Kidney (tissue), 13 donors: ENCODE measurements at regions not wholly inside any gene's neighbourhood (a gene's known extent, or its start where the extent isn't known, plus 50 kb on each side); places are given as distances from the start of the nearest gene placed in this dataset.

ENCODE experiments used
- DNase-seq, 5 donors: peaks; one replicate each; pipeline ENCODE4 v3.0.0-alpha.2; 2013 to 2020
- FAIRE-seq: peaks from 2 replicates; lab custom pipeline; 2012; peaks lifted over from hg19 to GRCh38; lab: Jason Lieb, UNC
- H3K27ac ChIP-seq, 2 donors: one replicate each; pipeline ENCODE4 v1.7.0; 2013; ENCODE audit warnings: low read depth in 2 of 2, low read length in 2 of 2, inconsistent platforms in 1 of 2
- H3K27me3 ChIP-seq: one replicate; pipeline ENCODE4 v1.7.1; 2013; ENCODE audit warnings: low read length, inconsistent platforms; ENCODE audit not compliant: control insufficient read depth, insufficient read depth
- H3K36me3 ChIP-seq, 3 donors: one replicate each; pipeline versions ENCODE4 v1.7.0 to v1.7.1; 2013; ENCODE audit warnings: low read length in 3 of 3, control low read depth in 1 of 3, inconsistent platforms in 1 of 3; ENCODE audit not compliant: insufficient read depth in 3 of 3, control insufficient read depth in 2 of 3
- H3K4me1 ChIP-seq, 3 donors: one replicate each; pipeline versions ENCODE4 v1.7.0 to v1.7.1; 2013; ENCODE audit warnings: low read length in 3 of 3, inconsistent platforms in 1 of 3, low read depth in 1 of 3; ENCODE audit not compliant: control insufficient read depth in 2 of 3, insufficient read depth in 2 of 3
- H3K4me3 ChIP-seq, 3 donors: one replicate each; pipeline versions ENCODE4 v1.7.0 to v1.8.1; 2013; ENCODE audit warnings: low read length in 3 of 3, control low read depth in 1 of 3, inconsistent platforms in 1 of 3
- H3K9ac ChIP-seq, 3 donors: one replicate each; pipeline versions ENCODE4 v1.7.0 to v1.7.1; 2013; ENCODE audit warnings: low read length in 3 of 3, control low read depth in 1 of 3, inconsistent platforms in 1 of 3
- H3K9me3 ChIP-seq, 3 donors: one replicate each; pipeline versions ENCODE4 v1.7.0 to v1.7.1; 2013; ENCODE audit warnings: low read length in 3 of 3, control low read depth in 1 of 3, inconsistent platforms in 1 of 3; ENCODE audit not compliant: control insufficient read depth in 2 of 3, insufficient read depth in 1 of 3
- CTCF ChIP-seq: IDR thresholded peaks from 3 replicates; pipeline ENCODE4 v1.5.1; 2012; ENCODE audit warnings: mild to moderate bottlenecking, moderate library complexity, borderline replicate concordance; ENCODE audit not compliant: insufficient read depth; ENCODE audit errors: extremely low read depth
- intact Hi-C: fragments of 100-400 bp; cut with DNase I; formaldehyde crosslinking; loops from one replicate; pipeline ENCODE4 v1.11.1; 2022
- donor health status: control.
- donor health status: control.
- donor health status: control.
- donor health status: control.
- donor health status: control.
- donor health status: DM: yes; HTN: yes; CAD: no.
- donor health status: Normal renal cell carcinoma (clear cell type).

- Histone ChIP-seq H3K9me3 (peaks cover 0 to 4% (median 0%) of the 10 kb centered on the region in 3 donors), H3K9ac (no peak overlapping the region), H3K4me1 (no peaks in the 10 kb centered on the region), H3K27me3 (no peaks in the 10 kb centered on the region), H3K36me3 (no peaks in the 10 kb centered on the region), H3K27ac (no peak overlapping the region), H3K4me3 (no peak overlapping the region)
- intact Hi-C loops = no loop called here
- FAIRE-seq = no peak
- no peak for DNase-seq
- TF ChIP-seq CTCF = no peak
Observed at GRCh38 chr1:95407131-95407885, 173.3 kb downstream of the RWDD3 start.

- Histone ChIP-seq H3K27ac (no peak overlapping the region), H3K9ac (no peak overlapping the region), H3K36me3 (no peaks in the 10 kb centered on the region), H3K9me3 (peaks cover 0 to 2% (median 0%) of the 10 kb centered on the region in 3 donors), H3K27me3 (no peaks in the 10 kb centered on the region), H3K4me3 (no peak overlapping the region), H3K4me1 (no peaks in the 10 kb centered on the region)
- DNase-seq = no peak
- intact Hi-C loops = no loop called here
- TF ChIP-seq CTCF = no peak
- no peak for FAIRE-seq
Observed at GRCh38 chr1:95407886-95408291, 173.9 kb downstream of the RWDD3 start.

DNA sequence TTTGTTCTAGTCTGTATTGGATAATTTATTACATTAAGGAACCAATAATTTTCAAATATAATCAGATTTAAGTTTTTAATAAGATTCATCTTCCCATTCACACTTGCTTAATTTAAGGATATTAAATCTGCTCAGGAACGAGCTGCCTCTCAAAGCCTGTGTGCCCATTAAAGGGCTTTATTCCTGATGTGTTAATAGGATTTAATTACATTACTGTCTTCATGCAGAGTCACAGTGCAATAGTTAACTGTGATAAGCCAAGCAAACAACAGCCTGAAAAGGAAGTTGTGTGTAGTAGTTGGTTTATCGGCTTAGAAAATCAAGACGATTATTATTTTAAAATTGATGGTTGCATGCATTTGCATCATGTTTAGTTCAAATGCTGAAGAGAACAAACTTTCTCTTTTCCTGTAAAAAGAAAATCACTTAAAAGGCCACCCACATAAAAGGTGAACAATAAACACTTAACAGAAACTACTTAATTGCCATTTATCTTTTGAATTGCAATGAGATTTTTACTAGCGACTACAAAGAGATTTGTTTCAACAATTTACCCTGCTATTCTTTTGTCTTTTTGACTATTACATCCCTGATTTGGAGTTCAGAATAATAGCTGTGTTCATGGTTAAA is 174.6 kb downstream of the RWDD3 start:
- no peak overlapping the region for H3K27ac ChIP-seq
- TF ChIP-seq CTCF = no peak
- H3K36me3 ChIP-seq = no peaks in the 10 kb centered on the region
- H3K9ac ChIP-seq = no peak overlapping the region
- H3K9me3 ChIP-seq = no peaks in the 10 kb centered on the region
- DNase-seq = no peak
- no peak overlapping the region for H3K4me3 ChIP-seq
- no peaks in the 10 kb centered on the region for H3K27me3 ChIP-seq
- FAIRE-seq = no peak
- intact Hi-C loops = no loop called here
- no peaks in the 10 kb centered on the region for H3K4me1 ChIP-seq
